Activated naive CD8-positive, alpha-beta T cell treated with anti-CD3 and anti-CD28 coated beads, Interleukin-2, amount 10 ng/mL, durations not matched to agents 7 days and 5 days (primary cell): ENCODE measurements at regions not wholly inside any gene's neighbourhood (a gene's known extent, or its start where the extent isn't known, plus 50 kb on each side); places are given as distances from the start of the nearest gene placed in this dataset.
"Not testable (repeated sequence)": the region's sequence is repeated elsewhere in the genome, so short reads cannot be mapped to it uniquely, and the experiment has no call there.

Source experiments
- ATAC-seq: fragments of 150-1000 bp; cut with Tn5 transposase; one replicate; pipeline ENCODE4 v1.10.0; 2021; ENCODE audit warnings: low read depth, moderate library complexity
- POLR2A ChIA-PET: fragments of 350-600 bp; sonication (Branson Sonifier 250); formaldehyde crosslinking; loops from one replicate; lab custom pipeline; 2021; ENCODE audit warnings: antibody characterized with exemption; lab: Charles Lee
- DNase-seq: peaks from one replicate; pipeline ENCODE4 v3.0.0; 2021
- H3K27ac Mint-ChIP-seq: one replicate; pipeline ENCODE4 v1.8.0; 2022; ENCODE audit warnings: mild to moderate bottlenecking, mixed read lengths
- H3K27me3 Mint-ChIP-seq: one replicate; pipeline ENCODE4 v1.8.0; 2022; ENCODE audit warnings: mild to moderate bottlenecking, moderate library complexity, mixed read lengths
- H3K36me3 Mint-ChIP-seq: one replicate; pipeline ENCODE4 v1.8.0; 2021; ENCODE audit warnings: mild to moderate bottlenecking, mixed read lengths
- H3K4me1 Mint-ChIP-seq: one replicate; pipeline ENCODE4 v1.8.0; 2021; ENCODE audit warnings: mixed read lengths
- H3K4me3 Mint-ChIP-seq: one replicate; pipeline ENCODE4 v1.8.0; 2022; ENCODE audit warnings: mild to moderate bottlenecking, moderate library complexity, mixed read lengths
- H3K9me3 Mint-ChIP-seq: one replicate; pipeline ENCODE4 v1.8.0; 2021; ENCODE audit warnings: mixed read lengths

DNA sequence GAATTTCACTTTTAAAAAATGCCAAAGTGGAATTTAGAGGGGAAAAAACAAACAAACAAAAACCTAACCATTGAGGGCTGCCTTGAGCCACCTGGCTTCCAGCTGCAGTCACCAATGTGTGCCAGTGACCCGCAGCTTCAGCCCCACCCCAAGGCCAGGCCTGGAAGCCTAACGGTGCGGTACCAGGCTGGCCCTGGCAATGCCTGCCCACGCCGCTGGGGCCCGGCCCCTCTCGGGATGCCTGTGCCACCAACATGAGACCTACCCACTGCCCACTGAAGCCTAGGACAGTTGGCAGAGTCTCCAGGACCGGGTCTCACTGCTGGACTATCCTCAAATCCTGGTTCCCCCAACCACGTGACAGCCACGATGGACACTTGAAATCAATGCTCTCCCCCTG is 96.6 kb downstream of the NCOR2 start:
- Mint-ChIP-seq H3K27ac (peak overlapping the region; percentile 43), H3K27me3 (no peaks in the 10 kb centered on the region)
- no peak for ATAC-seq

DNA sequence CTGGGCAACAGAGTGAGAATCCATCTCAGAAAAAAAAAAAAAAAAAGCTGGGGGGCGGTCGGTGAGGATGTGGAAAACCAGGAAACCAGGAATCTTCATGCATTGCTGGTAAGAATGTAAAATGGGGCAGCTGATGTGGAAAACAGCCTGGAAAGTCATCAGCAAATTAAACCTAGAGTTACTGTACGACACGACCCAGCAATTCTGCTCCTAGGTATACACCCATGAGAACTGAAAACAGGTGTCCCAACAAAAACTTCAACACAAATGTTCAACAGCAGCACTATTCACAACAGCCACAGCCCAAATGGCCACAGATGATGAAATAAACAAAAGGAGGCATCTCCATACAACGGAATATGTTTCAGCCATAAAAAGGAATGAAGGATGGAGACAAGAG is 97.3 kb downstream of the NCOR2 start:
- Mint-ChIP-seq H3K27me3 (no peaks in the 10 kb centered on the region), H3K27ac (no peak overlapping the region), H3K36me3 (peaks cover 69% of the 10 kb centered on the region), H3K9me3 (peaks cover 13% of the 10 kb centered on the region), H3K4me3 (no peak overlapping the region), H3K4me1 (peaks cover 22% of the 10 kb centered on the region)
- POLR2A ChIA-PET: no interaction called here
- ATAC-seq (no peak), DNase-seq (no peak)

More for the DNA sequence above, 96.6 kb downstream of the NCOR2 start:
- no peak for DNase-seq
- H3K4me3 Mint-ChIP-seq: no peak overlapping the region
- H3K36me3 Mint-ChIP-seq: peaks cover 68% of the 10 kb centered on the region
- peaks cover 13% of the 10 kb centered on the region for H3K9me3 Mint-ChIP-seq
- POLR2A ChIA-PET: no interaction called here
- peaks cover 18% of the 10 kb centered on the region for H3K4me1 Mint-ChIP-seq

DNA sequence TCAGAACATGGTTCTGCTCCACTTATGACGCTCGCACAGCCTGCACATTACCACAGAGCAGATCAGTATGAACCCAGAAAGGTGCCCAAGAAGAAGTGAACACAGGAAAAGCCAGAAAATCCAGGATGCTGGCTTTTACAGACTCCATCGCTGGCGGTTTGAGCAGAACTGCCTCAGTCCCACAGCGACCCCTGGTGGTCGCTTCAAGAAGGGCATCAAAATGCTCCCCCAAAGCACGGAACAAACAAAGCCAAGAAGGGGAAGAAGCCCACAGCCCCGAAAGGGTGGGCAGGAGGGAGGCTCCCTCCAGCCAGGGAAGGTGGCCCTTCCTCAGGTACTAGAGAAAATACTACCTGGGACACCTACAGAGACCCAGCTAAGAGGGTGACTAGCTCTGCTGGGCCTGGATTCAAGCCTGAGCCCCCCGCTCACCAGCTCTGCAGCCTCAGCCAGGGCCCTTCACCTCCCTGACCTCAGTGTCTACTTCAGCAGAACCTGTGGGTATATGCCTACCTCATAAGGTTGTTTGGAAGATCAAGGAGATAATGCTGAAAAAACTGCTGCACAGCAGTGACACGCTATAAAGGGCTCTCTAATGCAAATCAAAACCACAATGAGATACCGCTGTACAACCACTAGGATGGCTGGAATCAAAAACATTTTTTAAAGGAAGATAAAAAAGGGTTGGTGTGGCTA is 98.1 kb downstream of the NCOR2 start:
- peaks cover 19% of the 10 kb centered on the region for H3K9me3 Mint-ChIP-seq
- H3K36me3 Mint-ChIP-seq: peaks cover 70% of the 10 kb centered on the region
- H3K4me3 Mint-ChIP-seq: no peak overlapping the region
- H3K27ac Mint-ChIP-seq: no peak overlapping the region
- DNase-seq: peak; percentile 56
- no peak for ATAC-seq
- H3K27me3 Mint-ChIP-seq: no peaks in the 10 kb centered on the region
- peaks cover 28% of the 10 kb centered on the region for H3K4me1 Mint-ChIP-seq
- POLR2A ChIA-PET: no interaction called here

DNA sequence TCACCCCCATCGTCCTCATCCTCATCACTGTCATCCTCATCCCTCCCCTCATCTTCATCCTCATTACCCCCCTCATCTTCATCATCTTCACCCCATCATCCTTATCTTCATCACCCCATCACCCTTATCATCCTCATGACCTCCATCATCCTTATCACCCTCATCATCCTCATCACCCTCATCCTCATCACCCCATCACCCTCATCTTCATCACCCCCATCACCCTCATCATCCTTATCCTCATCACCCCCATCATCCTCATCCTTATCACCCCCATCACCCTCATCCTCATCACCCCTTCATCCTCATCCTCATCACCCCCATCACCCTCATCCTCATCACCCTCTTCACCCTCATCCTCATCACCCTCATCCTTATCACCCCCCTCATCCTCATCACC is 99.9 kb downstream of the NCOR2 start:
- H3K27ac Mint-ChIP-seq, H3K27me3 Mint-ChIP-seq, DNase-seq, POLR2A ChIA-PET, ATAC-seq: not testable (repeated sequence)
- H3K9me3 Mint-ChIP-seq: peaks cover 12% of the 10 kb centered on the region
- H3K36me3 Mint-ChIP-seq: peaks cover 57% of the 10 kb centered on the region
- peak overlapping the region; percentile 16 for H3K4me3 Mint-ChIP-seq
- H3K4me1 Mint-ChIP-seq: peaks cover 33% of the 10 kb centered on the region

DNA sequence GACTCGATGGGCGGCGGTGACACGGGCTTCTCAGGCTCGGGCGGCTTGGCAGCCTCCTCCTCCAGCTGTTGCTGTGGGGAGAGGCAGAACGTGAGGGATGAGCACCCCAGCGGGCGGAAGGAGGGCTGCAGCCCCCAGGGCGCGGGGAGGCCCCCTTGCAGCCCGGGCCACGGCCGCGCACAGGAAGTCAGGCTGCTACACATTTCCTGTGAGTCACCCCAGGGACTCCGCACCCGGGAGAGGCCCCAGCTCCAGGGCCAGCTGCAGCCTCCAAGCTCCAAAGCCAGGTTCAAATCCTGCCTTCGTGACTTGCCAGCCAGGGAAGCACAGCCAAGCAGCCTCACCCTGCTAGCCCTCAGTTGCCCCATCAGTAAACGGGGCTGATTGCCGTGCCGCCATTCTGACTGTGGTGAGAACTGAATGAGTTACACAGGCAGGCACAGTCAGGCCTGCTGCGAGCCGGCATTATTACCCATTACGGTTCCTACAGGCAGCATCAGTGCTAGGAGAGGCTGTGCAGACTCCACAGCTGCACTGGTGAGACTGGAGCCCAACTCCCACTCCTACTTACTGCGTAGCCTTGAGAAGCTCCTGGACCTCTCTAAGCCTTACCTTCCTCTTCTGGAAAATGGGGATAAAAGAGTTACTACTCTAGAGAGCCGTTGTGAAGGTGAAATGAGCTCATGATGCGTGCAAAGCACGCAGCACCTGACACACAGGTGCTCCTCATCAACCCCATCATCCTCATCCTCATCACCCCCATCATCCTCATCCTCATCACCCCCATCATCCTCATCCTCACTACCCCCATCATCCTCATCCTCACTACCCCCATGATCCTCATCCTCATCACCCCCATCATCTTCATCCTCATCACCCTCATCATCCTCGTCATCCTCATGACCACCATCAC is 100.9 kb downstream of the NCOR2 start:
- POLR2A ChIA-PET: interaction anchor here (0.6 to 4.5 kb wide), 7 partner anchors 10 to 261 kb away, joined by 3 to 36 read pairs (median 5); no protein-coding TSS in a partner anchor
- peak overlapping the region; percentile 82 for H3K27ac Mint-ChIP-seq
- peak overlapping the region; percentile 68 for H3K4me3 Mint-ChIP-seq
- DNase-seq (peak; percentile 89), ATAC-seq (peak; percentile 99)
- no peaks in the 10 kb centered on the region for H3K27me3 Mint-ChIP-seq
- peaks cover 40% of the 10 kb centered on the region for H3K4me1 Mint-ChIP-seq
- peaks cover 12% of the 10 kb centered on the region for H3K9me3 Mint-ChIP-seq
- H3K36me3 Mint-ChIP-seq: peaks cover 51% of the 10 kb centered on the region

DNA sequence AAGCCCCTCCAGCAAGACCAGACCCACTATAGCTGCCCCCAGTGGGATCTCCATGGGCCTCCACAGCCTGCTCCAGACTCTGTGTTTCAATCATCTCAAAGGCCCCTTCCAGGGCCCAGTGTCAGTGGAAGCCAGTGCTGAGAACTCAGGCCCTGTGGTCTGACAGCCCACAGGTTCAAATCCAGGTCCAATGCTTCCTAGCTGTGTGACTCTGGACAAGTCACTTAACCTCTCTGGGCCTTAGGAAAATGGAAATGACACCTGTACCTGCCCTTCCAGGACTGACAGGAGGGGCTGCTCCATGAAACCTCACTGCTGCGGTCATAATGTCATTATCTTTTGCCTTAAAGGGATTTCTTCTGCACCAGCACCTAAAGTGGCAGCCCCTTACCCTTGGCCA is 101.9 kb downstream of the NCOR2 start:
- Mint-ChIP-seq H3K27me3 (no peaks in the 10 kb centered on the region), H3K36me3 (peaks cover 43% of the 10 kb centered on the region), H3K4me1 (peaks cover 41% of the 10 kb centered on the region), H3K9me3 (peaks cover 11% of the 10 kb centered on the region), H3K4me3 (peak overlapping the region; percentile 68), H3K27ac (peak overlapping the region; percentile 82)
- no peak for DNase-seq
- no peak for ATAC-seq
- POLR2A ChIA-PET: interaction anchor here (0.6 to 4.5 kb wide), 5 partner anchors 9 to 262 kb away, joined by 3 to 36 read pairs (median 4); no protein-coding TSS in a partner anchor

DNA sequence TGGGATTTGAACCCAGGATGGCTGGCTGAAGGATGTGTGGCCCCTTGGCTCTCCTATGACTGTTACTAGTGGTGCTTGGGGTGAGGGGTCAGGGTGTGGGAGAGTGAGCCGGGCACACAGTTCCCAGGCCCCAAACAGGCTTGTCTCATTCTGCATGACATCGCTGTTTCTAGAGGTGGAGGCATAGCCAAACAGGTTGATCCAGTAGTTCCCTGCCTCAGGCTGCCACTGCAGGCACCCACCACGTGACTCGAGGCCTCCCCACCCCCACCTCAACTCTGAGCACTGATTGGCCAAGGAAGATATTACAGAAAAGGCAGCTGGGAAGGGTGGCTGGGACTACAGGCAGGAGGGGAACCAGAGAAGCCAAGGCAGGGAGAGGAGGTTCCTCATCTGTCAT is 102.6 kb downstream of the NCOR2 start:
- Mint-ChIP-seq H3K4me3 (peak overlapping the region; percentile 54), H3K27me3 (no peaks in the 10 kb centered on the region), H3K9me3 (peaks cover 8% of the 10 kb centered on the region), H3K4me1 (peaks cover 42% of the 10 kb centered on the region), H3K36me3 (peaks cover 40% of the 10 kb centered on the region), H3K27ac (peak overlapping the region; percentile 64)
- DNase-seq: no peak
- POLR2A ChIA-PET: interaction anchor here (3.6 to 4.5 kb wide), 2 partner anchors 9 to 11 kb away, joined by 32 to 36 read pairs; no protein-coding TSS in a partner anchor
- no peak for ATAC-seq

DNA sequence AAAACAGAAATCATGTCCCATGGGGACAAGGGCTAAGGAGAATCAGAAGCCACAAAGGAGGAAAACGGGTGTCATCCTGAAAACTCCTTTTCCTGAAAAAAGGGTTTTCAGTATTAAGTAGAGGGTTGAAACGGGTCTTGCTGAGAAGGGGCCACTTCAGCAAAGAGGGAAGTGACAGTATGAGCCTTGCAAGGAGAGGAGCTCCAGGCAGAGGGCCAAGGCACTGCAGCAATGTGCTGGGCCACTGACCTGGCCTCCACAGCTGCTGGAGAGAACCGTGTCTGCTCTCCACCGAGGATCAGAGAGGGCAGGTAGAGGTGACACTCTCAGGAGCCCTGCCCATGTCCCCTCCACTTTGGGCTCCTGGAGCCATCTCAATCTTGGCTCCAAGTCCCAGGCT is 103.3 kb downstream of the NCOR2 start:
- peaks cover 41% of the 10 kb centered on the region for H3K4me1 Mint-ChIP-seq
- peaks cover 7% of the 10 kb centered on the region for H3K9me3 Mint-ChIP-seq
- DNase-seq: no peak
- H3K36me3 Mint-ChIP-seq: peaks cover 39% of the 10 kb centered on the region
- no peak overlapping the region for H3K4me3 Mint-ChIP-seq
- POLR2A ChIA-PET: interaction anchor here (3.6 to 4.5 kb wide), 2 partner anchors 8 to 11 kb away, joined by 32 to 36 read pairs; no protein-coding TSS in a partner anchor
- no peak for ATAC-seq
- no peaks in the 10 kb centered on the region for H3K27me3 Mint-ChIP-seq
- H3K27ac Mint-ChIP-seq: peak overlapping the region; percentile 64

DNA sequence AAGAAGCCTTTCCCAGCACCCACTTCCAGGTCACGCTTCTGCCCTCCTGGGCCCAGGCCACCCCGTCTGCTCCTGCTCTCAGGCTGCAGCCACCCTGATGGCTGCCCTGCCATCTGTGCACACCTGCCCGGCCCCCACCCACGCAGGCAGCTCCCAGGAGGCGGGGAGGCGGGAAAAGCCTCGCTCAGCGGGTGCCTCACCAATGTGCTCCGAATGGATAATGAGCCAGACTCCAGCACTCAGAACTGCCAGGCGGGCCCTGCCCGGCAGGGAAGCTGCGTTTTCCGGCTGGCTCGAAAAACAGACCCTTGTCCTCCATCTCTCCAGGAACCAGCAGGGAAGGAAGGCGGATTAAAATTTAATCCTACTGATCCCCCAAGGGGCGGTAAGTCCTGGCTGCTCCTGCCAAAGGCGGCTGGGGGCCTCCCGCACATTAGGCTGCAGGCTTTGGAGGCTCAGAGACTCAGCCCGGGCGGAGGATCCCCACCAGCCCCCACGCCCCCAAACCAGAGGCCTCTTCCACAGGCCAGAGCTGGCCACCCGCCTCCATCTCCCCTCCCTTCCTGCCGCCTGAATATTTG is 104.0 kb downstream of the NCOR2 start:
- Mint-ChIP-seq H3K9me3 (peaks cover 6% of the 10 kb centered on the region), H3K36me3 (peaks cover 38% of the 10 kb centered on the region), H3K4me1 (peaks cover 41% of the 10 kb centered on the region), H3K4me3 (no peak overlapping the region), H3K27ac (no peak overlapping the region), H3K27me3 (no peaks in the 10 kb centered on the region)
- ATAC-seq (no peak), DNase-seq (no peak)
- POLR2A ChIA-PET: interaction anchor here (3.6 to 4.5 kb wide), 2 partner anchors 7 to 10 kb away, joined by 32 to 36 read pairs; no protein-coding TSS in a partner anchor

DNA sequence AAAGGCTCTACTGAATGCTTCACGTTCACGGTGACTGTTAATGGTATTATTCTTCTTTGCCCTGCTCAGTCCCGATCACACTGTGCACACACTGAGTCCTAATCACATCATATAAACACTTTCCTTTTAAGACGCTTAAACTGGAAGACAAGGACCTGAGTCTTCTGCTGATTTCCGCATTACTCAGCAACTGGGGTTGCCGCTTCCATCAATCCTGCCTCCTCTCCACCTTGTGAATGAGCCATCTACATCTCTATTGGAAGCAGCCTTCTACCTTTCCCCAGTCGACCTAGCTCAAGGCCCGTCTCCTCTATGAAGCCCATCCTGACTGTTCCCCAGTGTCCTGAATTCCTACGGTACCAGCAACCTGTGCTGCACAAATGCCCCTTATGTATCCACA is 104.7 kb downstream of the NCOR2 start:
- POLR2A ChIA-PET: interaction anchor here (4.5 kb wide), 1 partner anchor 9 kb away, joined by 32 read pairs; no protein-coding TSS in a partner anchor
- Mint-ChIP-seq H3K36me3 (peaks cover 38% of the 10 kb centered on the region), H3K9me3 (peaks cover 6% of the 10 kb centered on the region), H3K4me1 (peaks cover 47% of the 10 kb centered on the region), H3K27me3 (no peaks in the 10 kb centered on the region), H3K27ac (no peak overlapping the region), H3K4me3 (no peak overlapping the region)
- DNase-seq (no peak), ATAC-seq (no peak)

DNA sequence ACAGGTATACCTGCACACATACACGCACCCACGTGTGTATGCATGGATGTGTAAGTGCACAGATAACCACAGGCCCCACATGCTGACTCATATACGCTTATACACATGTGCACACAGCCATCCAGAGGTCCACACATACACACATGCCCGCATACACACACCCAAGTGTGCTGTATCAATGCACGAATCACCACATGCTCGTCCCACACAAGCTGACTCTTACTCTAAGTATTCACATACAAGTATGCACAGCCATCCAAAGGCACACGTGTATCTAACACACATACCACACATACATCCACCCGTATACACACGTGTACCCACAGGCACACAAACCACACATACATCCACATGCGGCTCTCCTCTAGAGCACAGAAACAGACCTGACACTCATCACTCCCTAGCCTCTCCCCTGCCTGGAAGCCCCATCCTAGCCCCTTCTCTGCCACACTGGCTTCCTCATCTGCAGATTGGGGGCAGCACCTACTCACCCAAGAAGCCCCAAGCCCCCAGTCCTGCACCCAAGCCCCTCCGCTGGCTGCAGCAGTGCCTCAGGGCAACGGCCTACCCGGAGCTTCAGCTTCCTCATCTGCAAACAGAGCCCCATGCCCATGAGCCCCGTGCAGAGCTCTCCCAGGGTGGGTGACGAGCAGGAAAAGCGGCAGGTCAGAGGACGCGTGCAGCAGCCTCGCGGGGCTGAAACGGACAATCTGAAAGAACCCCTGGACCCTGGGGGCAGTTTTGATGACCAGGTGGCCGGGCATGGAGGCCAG is 105.4 kb downstream of the NCOR2 start:
- peak overlapping the region; percentile 21 for H3K27ac Mint-ChIP-seq
- POLR2A ChIA-PET: no interaction called here
- H3K27me3 Mint-ChIP-seq: no peaks in the 10 kb centered on the region
- no peak overlapping the region for H3K4me3 Mint-ChIP-seq
- peaks cover 6% of the 10 kb centered on the region for H3K9me3 Mint-ChIP-seq
- DNase-seq (no peak), ATAC-seq (no peak)
- peaks cover 44% of the 10 kb centered on the region for H3K4me1 Mint-ChIP-seq
- peaks cover 36% of the 10 kb centered on the region for H3K36me3 Mint-ChIP-seq

DNA sequence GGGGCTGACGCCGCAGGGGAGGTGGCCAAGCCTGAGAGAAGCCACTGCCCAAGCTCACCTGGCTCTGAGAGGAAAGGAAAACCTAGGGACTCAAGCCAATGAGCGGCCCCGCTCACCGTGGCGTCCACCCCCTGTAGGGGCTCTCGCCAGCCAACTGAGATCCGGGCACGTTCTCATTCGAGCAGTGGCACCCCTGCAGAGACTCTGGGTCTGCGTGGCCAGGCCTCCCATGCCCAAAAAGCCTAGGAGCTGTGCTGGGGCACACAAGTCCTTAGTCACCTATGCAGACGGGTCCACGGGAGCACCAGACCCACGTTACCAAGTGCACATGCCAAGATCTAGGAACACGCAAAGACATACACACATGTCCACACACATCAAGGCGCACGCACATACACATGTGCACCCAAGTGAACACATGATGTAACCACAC is 106.2 kb downstream of the NCOR2 start:
- peaks cover 38% of the 10 kb centered on the region for H3K4me1 Mint-ChIP-seq
- no peak for ATAC-seq
- peaks cover 34% of the 10 kb centered on the region for H3K36me3 Mint-ChIP-seq
- no peak overlapping the region for H3K4me3 Mint-ChIP-seq
- H3K27ac Mint-ChIP-seq: no peak overlapping the region
- POLR2A ChIA-PET: no interaction called here
- no peaks in the 10 kb centered on the region for H3K27me3 Mint-ChIP-seq
- no peak for DNase-seq
- peaks cover 6% of the 10 kb centered on the region for H3K9me3 Mint-ChIP-seq
